ENCODE measurements at regions not wholly inside any gene's neighbourhood (a gene's known extent, or its start where the extent isn't known, plus 50 kb on each side); places are given as distances from the start of the nearest gene placed in this dataset.

GRCh38 chr2:228527197-228527881 is 345.9 kb upstream of the SPHKAP start:
- no peak overlapping the region for H3K4me2 ChIP-seq (ENCODE audit: low read length)
- DNase-seq = peak; percentile 19
- ChIA-PET POLR2A (ENCODE audit: unreplicated experiment) (no interaction called here), CTCF (no interaction called here)
- no peak overlapping the region for H3K4me3 ChIP-seq (ENCODE audit: low read length)
- intact Hi-C loops (cut with micrococcal nuclease) = no loop called here
- no peaks in the 10 kb centered on the region for H3K27me3 ChIP-seq (ENCODE audit: low read length)
- no peaks in the 10 kb centered on the region for H4K20me1 ChIP-seq (ENCODE audit: low read length)
- no peak overlapping the region for H2AFZ ChIP-seq (ENCODE audit: low read length)
- BruUV-seq (replicated peaks) = no TSS peak
- no peaks in the 10 kb centered on the region for H3K79me2 ChIP-seq (ENCODE audit: low read length)
- H3K36me3 ChIP-seq (ENCODE audit: low read depth, low read length) = no peaks in the 10 kb centered on the region
- H3K9me3 ChIP-seq (ENCODE audit: low read length) = no peaks in the 10 kb centered on the region
- TF ChIP-seq CTCF (conservative IDR thresholded peaks at IDR 0.05; ENCODE audit: low read depth, low read length) (no peak), EZH2 (IDR thresholded peaks at IDR 0.05; ENCODE audit: low read length, unreplicated experiment) (no peak), EZH2phosphoT487 (IDR thresholded peaks at IDR 0.05; ENCODE audit: borderline replicate concordance, low read length) (no peak)
- no peaks in the 10 kb centered on the region for H3F3A ChIP-seq (ENCODE audit: low read length, unreplicated experiment)
- no peak overlapping the region for H3K27ac ChIP-seq (ENCODE audit: low read length)
- no peaks in the 10 kb centered on the region for H3K4me1 ChIP-seq (ENCODE audit: insufficient read depth, low read length)
- H3K9ac ChIP-seq (ENCODE audit: low read length) = no peak overlapping the region
- no peaks in the 10 kb centered on the region for H3K9me2 ChIP-seq (replicated peaks; ENCODE audit: low read length)
- peak; percentile 63; the same call in 1 of the 2 replicates for ATAC-seq

- Histone ChIP-seq H3K79me2 (ENCODE audit: low read length) (no peaks in the 10 kb centered on the region), H3K4me2 (ENCODE audit: low read length) (no peak overlapping the region), H3K9me3 (ENCODE audit: low read length) (no peaks in the 10 kb centered on the region), H2AFZ (ENCODE audit: low read length) (no peak overlapping the region), H3K27ac (ENCODE audit: low read length) (no peak overlapping the region), H3K4me1 (ENCODE audit: insufficient read depth, low read length) (no peaks in the 10 kb centered on the region), H3K36me3 (ENCODE audit: low read depth, low read length) (no peaks in the 10 kb centered on the region), H3K4me3 (ENCODE audit: low read length) (no peak overlapping the region), H3K9me2 (replicated peaks; ENCODE audit: low read length) (no peaks in the 10 kb centered on the region), H3F3A (ENCODE audit: low read length, unreplicated experiment) (no peaks in the 10 kb centered on the region), H3K27me3 (ENCODE audit: low read length) (no peaks in the 10 kb centered on the region), H4K20me1 (ENCODE audit: low read length) (no peaks in the 10 kb centered on the region), H3K9ac (ENCODE audit: low read length) (no peak overlapping the region)
- no peak for TF ChIP-seq CTCF (conservative IDR thresholded peaks at IDR 0.05; ENCODE audit: low read depth, low read length)
- no peak for TF ChIP-seq EZH2 (IDR thresholded peaks at IDR 0.05; ENCODE audit: low read length, unreplicated experiment)
- TF ChIP-seq EZH2phosphoT487 (IDR thresholded peaks at IDR 0.05; ENCODE audit: borderline replicate concordance, low read length) = no peak
- BruUV-seq (replicated peaks) = no TSS peak
- ChIA-PET CTCF (no interaction called here), POLR2A (ENCODE audit: unreplicated experiment) (no interaction called here)
- DNase-seq (no peak), ATAC-seq (no peak)
- intact Hi-C loops (cut with micrococcal nuclease) = no loop called here
These were observed 345.2 kb upstream of the SPHKAP start for GRCh38 chr2:228526687-228527086.

- POLR2A ChIA-PET (ENCODE audit: unreplicated experiment) = no interaction called here
- no peak for ATAC-seq
These were observed 341.5 kb upstream of the SPHKAP start for GRCh38 chr2:228522977-228523376.

More at GRCh38 chr2:228522977-228523376, 341.5 kb upstream of the SPHKAP start:
- no peak overlapping the region for H2AFZ ChIP-seq (ENCODE audit: low read length)
- H3K9me2 ChIP-seq (replicated peaks; ENCODE audit: low read length) = no peaks in the 10 kb centered on the region
- H3K4me3 ChIP-seq (ENCODE audit: low read length) = no peak overlapping the region
- no peaks in the 10 kb centered on the region for H3K36me3 ChIP-seq (ENCODE audit: low read depth, low read length)
- no peaks in the 10 kb centered on the region for H4K20me1 ChIP-seq (ENCODE audit: low read length)
- no peak overlapping the region for H3K4me2 ChIP-seq (ENCODE audit: low read length)
- CTCF ChIA-PET = no interaction called here
- no TSS peak for BruUV-seq (replicated peaks)
- H3K9me3 ChIP-seq (ENCODE audit: low read length) = no peaks in the 10 kb centered on the region
- no peaks in the 10 kb centered on the region for H3F3A ChIP-seq (ENCODE audit: low read length, unreplicated experiment)
- intact Hi-C loops (cut with micrococcal nuclease) = no loop called here
- no peak overlapping the region for H3K27ac ChIP-seq (ENCODE audit: low read length)
- H3K9ac ChIP-seq (ENCODE audit: low read length) = no peak overlapping the region
- H3K4me1 ChIP-seq (ENCODE audit: insufficient read depth, low read length) = no peaks in the 10 kb centered on the region
- DNase-seq = no peak
- H3K79me2 ChIP-seq (ENCODE audit: low read length) = no peaks in the 10 kb centered on the region
- TF ChIP-seq EZH2 (IDR thresholded peaks at IDR 0.05; ENCODE audit: low read length, unreplicated experiment) (no peak), EZH2phosphoT487 (IDR thresholded peaks at IDR 0.05; ENCODE audit: borderline replicate concordance, low read length) (no peak), CTCF (conservative IDR thresholded peaks at IDR 0.05; ENCODE audit: low read depth, low read length) (no peak)
- H3K27me3 ChIP-seq (ENCODE audit: low read length) = no peaks in the 10 kb centered on the region
